H9 (cell line): ENCODE measurements at regions not wholly inside any gene's neighbourhood (a gene's known extent, or its start where the extent isn't known, plus 50 kb on each side); places are given as distances from the start of the nearest gene placed in this dataset.

ENCODE experiments used
- DNase-seq: peaks from one replicate; pipeline ENCODE4 v3.0.0-alpha.2; 2017
- H2AFZ ChIP-seq: one replicate; pipeline ENCODE4 v1.6.1; 2013; ENCODE audit warnings: mild to moderate bottlenecking, low read length, control low read depth, moderate library complexity
- H2AK5ac ChIP-seq: 2 replicates; pipeline ENCODE4 v1.6.1; 2013; ENCODE audit warnings: low read length, control low read depth, mixed read lengths; ENCODE audit not compliant: insufficient read length
- H2BK120ac ChIP-seq: one replicate; pipeline ENCODE4 v1.6.1; 2013; ENCODE audit warnings: low read depth, mild to moderate bottlenecking, low read length, control low read depth, inconsistent platforms; ENCODE audit not compliant: poor library complexity, severe bottlenecking
- H2BK12ac ChIP-seq: 2 replicates; pipeline ENCODE4 v1.6.1; 2013; ENCODE audit warnings: low read length, control low read depth, mixed read lengths, low read depth; ENCODE audit not compliant: insufficient read length
- H2BK15ac ChIP-seq: 2 replicates; pipeline ENCODE4 v1.6.1; 2013; ENCODE audit warnings: low read depth, low read length, control low read depth
- H2BK20ac ChIP-seq: one replicate; pipeline ENCODE4 v1.6.1; 2013; ENCODE audit warnings: low read depth, mild to moderate bottlenecking, low read length, control low read depth, inconsistent platforms; ENCODE audit not compliant: poor library complexity, severe bottlenecking
- H2BK5ac ChIP-seq: 2 replicates; pipeline ENCODE4 v1.6.1; 2013; ENCODE audit warnings: low read length, control low read depth, mixed read lengths; ENCODE audit not compliant: insufficient read length
- H3K14ac ChIP-seq: 2 replicates; pipeline ENCODE4 v1.6.1; 2013; ENCODE audit warnings: low read length, control low read depth; ENCODE audit not compliant: insufficient read depth
- H3K18ac ChIP-seq: 2 replicates; pipeline ENCODE4 v1.6.1; 2013; ENCODE audit warnings: low read depth, mild to moderate bottlenecking, mixed read lengths, low read length, control low read depth; ENCODE audit not compliant: insufficient read length
- H3K23ac ChIP-seq: 2 replicates; pipeline ENCODE4 v1.6.1; 2013; ENCODE audit warnings: low read length, control low read depth, mixed read lengths, low read depth; ENCODE audit not compliant: insufficient read length
- H3K23me2 ChIP-seq: 2 replicates; pipeline ENCODE4 v1.6.1; 2013; ENCODE audit warnings: low read depth, mild to moderate bottlenecking, mixed read lengths, low read length, control low read depth; ENCODE audit not compliant: insufficient read length, poor library complexity, severe bottlenecking
- H3K27ac ChIP-seq: 2 replicates; pipeline ENCODE4 v1.5.1; 2013; ENCODE audit warnings: low read length, control low read depth, mixed read lengths, low read depth; ENCODE audit not compliant: insufficient read length
- H3K27me3 ChIP-seq: 2 replicates; pipeline ENCODE4 v1.6.1; 2013; ENCODE audit warnings: low read length, control low read depth, inconsistent platforms; ENCODE audit not compliant: insufficient read depth
- H3K4ac ChIP-seq: 2 replicates; pipeline ENCODE4 v1.6.1; 2013; ENCODE audit warnings: low read depth, mild to moderate bottlenecking, control low read depth, inconsistent platforms, low read length, moderate library complexity
- H3K4me1 ChIP-seq: 2 replicates; pipeline ENCODE4 v1.6.1; 2013; ENCODE audit warnings: low read length, control low read depth, inconsistent platforms; ENCODE audit not compliant: insufficient read depth
- H3K4me2 ChIP-seq: 2 replicates; pipeline ENCODE4 v1.6.1; 2013; ENCODE audit warnings: low read length, control low read depth, mixed read lengths; ENCODE audit not compliant: insufficient read length, insufficient read depth
- H3K56ac ChIP-seq: 2 replicates; pipeline ENCODE4 v1.6.1; 2013; ENCODE audit warnings: low read depth, mild to moderate bottlenecking, mixed read lengths, low read length, control low read depth; ENCODE audit not compliant: insufficient read length
- H3K79me1 ChIP-seq: 2 replicates; pipeline ENCODE4 v1.6.1; 2013; ENCODE audit warnings: low read depth, mild to moderate bottlenecking, moderate library complexity, low read length, control low read depth, inconsistent platforms; ENCODE audit not compliant: insufficient read depth, poor library complexity, severe bottlenecking
- H3K79me2 ChIP-seq: 2 replicates; pipeline ENCODE4 v1.6.1; 2013; ENCODE audit warnings: low read length, control low read depth, inconsistent platforms; ENCODE audit not compliant: insufficient read depth
- H3K9ac ChIP-seq: 2 replicates; pipeline ENCODE4 v1.6.1; 2013; ENCODE audit warnings: low read length, control low read depth, mixed read lengths; ENCODE audit not compliant: insufficient read length; ENCODE audit errors: extremely low read depth
- H3K9me3 ChIP-seq: one replicate; pipeline ENCODE4 v1.6.1; 2013; ENCODE audit warnings: low read depth, low read length, inconsistent platforms; ENCODE audit not compliant: control insufficient read depth
- H3T11ph ChIP-seq: one replicate; pipeline ENCODE4 v1.6.1; 2013; ENCODE audit warnings: mild to moderate bottlenecking, low read length, control low read depth, inconsistent platforms
- H4K20me1 ChIP-seq: one replicate; pipeline ENCODE4 v1.6.1; 2013; ENCODE audit not compliant: control insufficient read depth, insufficient read length, insufficient read depth
- H4K5ac ChIP-seq: 2 replicates; pipeline ENCODE4 v1.6.1; 2013; ENCODE audit warnings: low read depth, mild to moderate bottlenecking, mixed read lengths, low read length, control low read depth; ENCODE audit not compliant: insufficient read length
- H4K8ac ChIP-seq: replicated peaks from 2 replicates; pipeline ENCODE4 v1.6.1; 2013; ENCODE audit warnings: low read length, control low read depth, mixed read lengths, low read depth; ENCODE audit not compliant: insufficient read length
- H4K91ac ChIP-seq: 2 replicates; pipeline ENCODE4 v1.6.1; 2013; ENCODE audit warnings: low read depth, mild to moderate bottlenecking, moderate library complexity, mixed read lengths, low read length, control low read depth; ENCODE audit not compliant: insufficient read length
- H3K27ac Mint-ChIP-seq, 3 experiments: 2 replicates in 2 of 3; 3 replicates in 1 of 3; pipeline ENCODE4 v1.8.0; 2020 to 2021; ENCODE audit warnings: mixed read lengths in 3 of 3, mild to moderate bottlenecking in 1 of 3, moderate library complexity in 1 of 3
- H3K27me3 Mint-ChIP-seq: 2 replicates; pipeline ENCODE4 v1.8.0; 2021; ENCODE audit warnings: low read depth, mild to moderate bottlenecking, moderate library complexity, mixed read lengths
- H3K36me3 Mint-ChIP-seq, 3 experiments: 2 replicates in 2 of 3; 3 replicates in 1 of 3; pipeline ENCODE4 v1.8.0; 2020 to 2021; ENCODE audit warnings: low read depth in 3 of 3, mixed read lengths in 3 of 3; ENCODE audit not compliant: insufficient read depth in 1 of 3
- H3K4me1 Mint-ChIP-seq, 2 experiments: 2 replicates each; pipeline ENCODE4 v1.8.0; 2020; ENCODE audit warnings: mixed read lengths in 2 of 2
- H3K4me3 Mint-ChIP-seq, 2 experiments: 2 replicates in 1 of 2; 3 replicates in 1 of 2; pipeline ENCODE4 v1.8.0; 2020 to 2021; ENCODE audit warnings: mild to moderate bottlenecking in 2 of 2, mixed read lengths in 2 of 2, moderate library complexity in 1 of 2
- H3K9me3 Mint-ChIP-seq, 2 experiments: 2 replicates in 1 of 2; 3 replicates in 1 of 2; pipeline ENCODE4 v1.8.0; 2020; ENCODE audit warnings: mild to moderate bottlenecking in 2 of 2, mixed read lengths in 2 of 2, moderate library complexity in 1 of 2
- CTCF ChIP-seq: fragments of 200-600 bp; sonication (generic); conservative IDR thresholded peaks from 3 replicates; pipeline ENCODE4 v1.8.0; 2021; ENCODE audit warnings: antibody characterized with exemption, mild to moderate bottlenecking
- WGBS: extraction: QIAGEN DNeasy Blood & Tissue Kit; methylation state at CpG from one replicate; pipeline ENCODE4 v1.1.7; 2013; ENCODE audit warnings: missing lambda C conversion rate, low lambda C conversion rate, mixed read lengths; ENCODE audit not compliant: insufficient read length; ENCODE audit errors: extremely low coverage; 5-methylcytosine and 5-hydroxymethylcytosine counted together

GRCh38 chr17:15109608-15110007, 155.5 kb downstream of the PMP22 start:
- Histone ChIP-seq H3K4me1 (peaks cover 6% of the 10 kb centered on the region; the same call in 1 of the 2 replicates), H3K4ac (no peak overlapping the region), H3K27me3 (no peaks in the 10 kb centered on the region), H3K79me1 (no peaks in the 10 kb centered on the region), H2BK5ac (no peak overlapping the region), H3K56ac (no peak overlapping the region), H2BK20ac (no peak overlapping the region), H3T11ph (no peak overlapping the region), H3K4me2 (no peak overlapping the region), H2AFZ (no peak overlapping the region), H4K8ac (no peak overlapping the region), H3K79me2 (no peaks in the 10 kb centered on the region), H2BK12ac (no peak overlapping the region), H3K23ac (no peak overlapping the region), H3K9me3 (no peaks in the 10 kb centered on the region), H2AK5ac (no peak overlapping the region), H3K9ac (no peak overlapping the region), H2BK15ac (no peak overlapping the region), H4K5ac (no peak overlapping the region), H3K23me2 (no peaks in the 10 kb centered on the region), H3K18ac (no peak overlapping the region), H3K27ac (no peak overlapping the region), H4K91ac (no peak overlapping the region), H3K14ac (no peak overlapping the region), H2BK120ac (no peak overlapping the region), H4K20me1 (no peaks in the 10 kb centered on the region)
- H3K4me1 Mint-ChIP-seq, result peaks cover 22 to 23% of the 10 kb centered on the region in 2 experiments
- no CpG with 5 or more reads among the region's 3 CpGs for WGBS
- no peak overlapping the region for H3K27ac Mint-ChIP-seq
- DNase-seq, result peak; percentile 76
- H3K27me3 Mint-ChIP-seq, result no peaks in the 10 kb centered on the region; the same call in 1 of the 2 replicates
- no peak overlapping the region for H3K4me3 Mint-ChIP-seq
- TF ChIP-seq CTCF, result no peak
- H3K9me3 Mint-ChIP-seq, result peaks cover 0 to under 1% of the 10 kb centered on the region in 2 experiments; a peak in 2 of 5 replicates
- H3K36me3 Mint-ChIP-seq, result peaks cover 0 to 2% (median 2%) of the 10 kb centered on the region in 3 experiments; a peak in 2 of 7 replicates
